HPDE6-E6E7 (cell line): ENCODE measurements at regions not wholly inside any gene's neighbourhood (a gene's known extent, or its start where the extent isn't known, plus 50 kb on each side); places are given as distances from the start of the nearest gene placed in this dataset.
"Not testable (repeated sequence)": the region's sequence is repeated elsewhere in the genome, so short reads cannot be mapped to it uniquely, and the experiment has no call there.

ENCODE experiments used
- DNase-seq: peaks from one replicate; pipeline ENCODE4 v3.0.0; 2011; ENCODE audit warnings: missing footprints; ENCODE audit errors: extremely low spot score

GRCh38 chr7:55743454-55743717 lies 119.2 kb downstream of the SEPTIN14 start:
- not testable (repeated sequence) for DNase-seq

- not testable (repeated sequence) for DNase-seq
These were observed 119.7 kb downstream of the SEPTIN14 start for GRCh38 chr7:55742651-55743453.

GRCh38 chr7:55741721-55742631 lies 120.6 kb downstream of the SEPTIN14 start:
- not testable (repeated sequence) for DNase-seq

- DNase-seq: not testable (repeated sequence)
These were observed 121.8 kb downstream of the SEPTIN14 start for GRCh38 chr7:55740633-55741250.

GRCh38 chr7:55740053-55740452 lies 122.5 kb downstream of the SEPTIN14 start:
- not testable (repeated sequence) for DNase-seq

GRCh38 chr7:55736641-55737221 lies 125.8 kb downstream of the SEPTIN14 start:
- not testable (repeated sequence) for DNase-seq

GRCh38 chr7:55733241-55734140 lies 129.1 kb downstream of the SEPTIN14 start:
- no peak for DNase-seq

GRCh38 chr7:55731931-55732330 lies 130.6 kb downstream of the SEPTIN14 start:
- DNase-seq: no peak

GRCh38 chr7:55730197-55730596 lies 132.4 kb downstream of the SEPTIN14 start:
- no peak for DNase-seq

- no peak for DNase-seq
These were observed 139.0 kb downstream of the SEPTIN14 start for GRCh38 chr7:55723621-55723941.

- DNase-seq: not testable (repeated sequence)
These were observed 139.5 kb downstream of the SEPTIN14 start for GRCh38 chr7:55722874-55723620.

GRCh38 chr7:55721004-55721403 lies 141.5 kb downstream of the SEPTIN14 start:
- not testable (repeated sequence) for DNase-seq

- DNase-seq: not testable (repeated sequence)
These were observed 143.1 kb upstream of the VOPP1 start for GRCh38 chr7:55715247-55715867.

GRCh38 chr7:55714370-55714769 lies 142.1 kb upstream of the VOPP1 start:
- not testable (repeated sequence) for DNase-seq

GRCh38 chr7:55710312-55710711 lies 138.0 kb upstream of the VOPP1 start:
- not testable (repeated sequence) for DNase-seq

GRCh38 chr7:55708028-55708427 lies 135.7 kb upstream of the VOPP1 start:
- peak; percentile 7 for DNase-seq

- DNase-seq: not testable (repeated sequence)
These were observed 135.1 kb upstream of the VOPP1 start for GRCh38 chr7:55707410-55707809.

GRCh38 chr7:55706451-55707195 lies 134.3 kb upstream of the VOPP1 start:
- not testable (repeated sequence) for DNase-seq
